Glutamatergic neuron (in vitro differentiated cells): ENCODE measurements at regions not wholly inside any gene's neighbourhood (a gene's known extent, or its start where the extent isn't known, plus 50 kb on each side); places are given as distances from the start of the nearest gene placed in this dataset.

ENCODE experiments used
- DNase-seq: peaks from one replicate; pipeline ENCODE4 v3.0.0; 2022
- H3K27ac Mint-ChIP-seq: one replicate; pipeline ENCODE4 v1.8.0; 2020; ENCODE audit warnings: mild to moderate bottlenecking, mixed read lengths, inconsistent platforms; ENCODE audit not compliant: unreplicated experiment
- H3K27me3 Mint-ChIP-seq: one replicate; pipeline ENCODE4 v1.8.0; 2020; ENCODE audit warnings: mild to moderate bottlenecking, moderate library complexity, mixed read lengths, inconsistent platforms; ENCODE audit not compliant: unreplicated experiment
- H3K36me3 Mint-ChIP-seq: one replicate; pipeline ENCODE4 v1.8.0; 2020; ENCODE audit warnings: mild to moderate bottlenecking, mixed read lengths, inconsistent platforms; ENCODE audit not compliant: unreplicated experiment
- H3K4me1 Mint-ChIP-seq: one replicate; pipeline ENCODE4 v1.8.0; 2020; ENCODE audit warnings: mild to moderate bottlenecking, low read depth, mixed read lengths, inconsistent platforms; ENCODE audit not compliant: unreplicated experiment
- H3K4me3 Mint-ChIP-seq: one replicate; pipeline ENCODE4 v1.8.0; 2020; ENCODE audit warnings: mild to moderate bottlenecking, mixed read lengths, inconsistent platforms; ENCODE audit not compliant: unreplicated experiment
- H3K9me3 Mint-ChIP-seq: one replicate; pipeline ENCODE4 v1.8.0; 2020; ENCODE audit warnings: mild to moderate bottlenecking, moderate library complexity, mixed read lengths, inconsistent platforms; ENCODE audit not compliant: unreplicated experiment
- TF ChIP-seq, protein P1 (sequence below): fragments of 200-600 bp; sonication (generic); IDR thresholded peaks from one replicate; pipeline ENCODE4 v1.5.0; 2021; ENCODE audit not compliant: partially characterized antibody, unreplicated experiment

DNA sequence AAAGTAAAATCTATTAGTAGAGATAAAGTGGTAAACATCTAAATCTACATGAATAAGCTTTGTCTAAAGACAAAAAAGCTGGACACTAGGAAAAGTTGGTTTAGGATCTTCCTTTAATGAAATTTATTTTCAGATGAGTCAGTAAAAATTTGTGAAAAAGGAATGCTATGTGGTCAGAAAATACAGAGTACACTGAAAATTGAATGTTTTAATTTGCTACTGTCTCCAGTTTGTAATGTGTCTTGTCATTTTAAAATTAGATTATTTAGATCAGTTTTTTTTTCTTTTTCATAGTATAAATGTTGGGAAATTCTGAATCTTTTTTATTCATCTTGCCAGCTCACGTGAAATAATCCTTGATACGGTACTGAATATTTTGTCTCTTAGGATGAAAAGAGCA, 56.9 kb downstream of the SLITRK6 start:
- Mint-ChIP-seq H3K36me3 (no peaks in the 10 kb centered on the region), H3K4me3 (no peak overlapping the region), H3K27me3 (no peaks in the 10 kb centered on the region), H3K9me3 (peaks cover 3% of the 10 kb centered on the region), H3K4me1 (peaks cover 8% of the 10 kb centered on the region), H3K27ac (no peak overlapping the region)
- TF ChIP-seq, protein P1, sequence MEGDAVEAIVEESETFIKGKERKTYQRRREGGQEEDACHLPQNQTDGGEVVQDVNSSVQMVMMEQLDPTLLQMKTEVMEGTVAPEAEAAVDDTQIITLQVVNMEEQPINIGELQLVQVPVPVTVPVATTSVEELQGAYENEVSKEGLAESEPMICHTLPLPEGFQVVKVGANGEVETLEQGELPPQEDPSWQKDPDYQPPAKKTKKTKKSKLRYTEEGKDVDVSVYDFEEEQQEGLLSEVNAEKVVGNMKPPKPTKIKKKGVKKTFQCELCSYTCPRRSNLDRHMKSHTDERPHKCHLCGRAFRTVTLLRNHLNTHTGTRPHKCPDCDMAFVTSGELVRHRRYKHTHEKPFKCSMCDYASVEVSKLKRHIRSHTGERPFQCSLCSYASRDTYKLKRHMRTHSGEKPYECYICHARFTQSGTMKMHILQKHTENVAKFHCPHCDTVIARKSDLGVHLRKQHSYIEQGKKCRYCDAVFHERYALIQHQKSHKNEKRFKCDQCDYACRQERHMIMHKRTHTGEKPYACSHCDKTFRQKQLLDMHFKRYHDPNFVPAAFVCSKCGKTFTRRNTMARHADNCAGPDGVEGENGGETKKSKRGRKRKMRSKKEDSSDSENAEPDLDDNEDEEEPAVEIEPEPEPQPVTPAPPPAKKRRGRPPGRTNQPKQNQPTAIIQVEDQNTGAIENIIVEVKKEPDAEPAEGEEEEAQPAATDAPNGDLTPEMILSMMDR = no peak
- DNase-seq = no peak

DNA sequence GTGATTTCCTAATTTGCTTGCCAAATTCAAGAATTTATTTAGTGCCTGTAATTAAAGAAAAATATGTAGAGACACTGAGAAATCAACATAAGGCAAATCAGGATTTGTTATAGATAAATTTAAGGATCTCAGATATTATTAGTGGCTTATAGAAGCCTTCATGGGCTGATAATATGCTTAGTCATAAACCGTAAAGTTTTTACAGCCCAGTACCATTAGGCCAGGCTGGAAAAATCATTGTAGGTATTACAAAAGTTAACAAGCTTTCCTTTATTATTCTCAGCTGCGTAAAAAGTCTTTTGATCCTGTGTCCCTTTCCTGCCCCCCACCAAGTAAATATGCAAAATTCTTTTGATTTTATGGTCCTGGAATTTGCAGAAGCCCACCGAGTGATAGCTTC, 58.2 kb downstream of the SLITRK6 start:
- Mint-ChIP-seq H3K27ac (no peak overlapping the region), H3K4me3 (no peak overlapping the region), H3K4me1 (peaks cover 8% of the 10 kb centered on the region), H3K9me3 (peaks cover 3% of the 10 kb centered on the region), H3K36me3 (no peaks in the 10 kb centered on the region), H3K27me3 (no peaks in the 10 kb centered on the region)
- TF ChIP-seq, protein P1 = no peak
- no peak for DNase-seq

DNA sequence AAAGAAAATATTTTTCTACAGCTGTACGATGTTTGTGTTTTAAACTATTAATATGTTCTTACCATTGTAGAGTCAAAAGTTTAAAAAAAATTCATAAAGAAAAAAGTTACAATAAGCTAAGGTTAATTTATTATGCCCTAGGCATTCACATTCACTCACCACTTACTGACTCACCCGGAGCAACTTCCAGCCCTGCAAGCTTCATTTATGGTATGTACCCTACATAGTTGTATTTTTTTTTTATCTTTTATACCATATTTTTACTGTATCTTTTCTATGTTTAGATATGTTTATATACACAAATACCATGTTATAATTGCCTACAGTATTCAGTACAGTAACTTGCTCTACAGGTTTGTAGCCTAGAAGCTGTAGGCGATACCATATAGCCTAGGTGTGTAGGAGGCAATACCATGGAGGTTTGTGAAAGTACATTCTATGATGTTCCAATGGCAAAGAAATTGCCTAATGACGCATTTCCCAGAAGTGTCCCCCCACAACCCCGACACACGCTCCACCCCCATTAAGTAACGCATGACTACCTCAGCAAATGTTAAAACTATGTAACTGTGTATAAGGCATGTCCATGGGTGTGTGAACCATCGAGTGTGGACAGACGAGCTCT, 60.4 kb downstream of the SLITRK6 start:
- no peak overlapping the region for H3K27ac Mint-ChIP-seq
- no peak for DNase-seq
- H3K36me3 Mint-ChIP-seq = no peaks in the 10 kb centered on the region
- TF ChIP-seq, protein P1 = no peak
- H3K4me3 Mint-ChIP-seq = no peak overlapping the region
- peaks cover 3% of the 10 kb centered on the region for H3K9me3 Mint-ChIP-seq
- H3K4me1 Mint-ChIP-seq = peaks cover 8% of the 10 kb centered on the region
- H3K27me3 Mint-ChIP-seq = no peaks in the 10 kb centered on the region

DNA sequence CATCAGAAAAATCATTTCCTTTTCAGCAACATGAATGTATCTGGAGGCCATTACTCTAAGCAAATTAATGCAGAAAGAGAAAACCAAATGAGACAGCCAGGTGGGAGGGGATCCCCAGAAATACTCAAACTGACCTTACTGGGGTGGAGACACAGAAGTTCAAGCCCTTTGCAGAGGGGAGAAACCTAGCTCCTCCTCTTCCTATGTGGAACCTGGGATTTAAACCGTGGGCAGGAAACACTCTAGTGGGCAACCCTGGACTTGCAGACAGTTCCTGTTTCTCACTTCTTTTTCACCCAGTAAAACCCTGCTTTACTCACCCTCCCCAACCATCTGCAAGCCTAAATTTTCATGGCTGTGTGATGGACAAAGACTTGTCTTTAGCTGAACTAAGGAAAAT, 61.3 kb downstream of the SLITRK6 start:
- H3K36me3 Mint-ChIP-seq = no peaks in the 10 kb centered on the region
- TF ChIP-seq, protein P1 = no peak
- peaks cover 2% of the 10 kb centered on the region for H3K4me1 Mint-ChIP-seq

DNA sequence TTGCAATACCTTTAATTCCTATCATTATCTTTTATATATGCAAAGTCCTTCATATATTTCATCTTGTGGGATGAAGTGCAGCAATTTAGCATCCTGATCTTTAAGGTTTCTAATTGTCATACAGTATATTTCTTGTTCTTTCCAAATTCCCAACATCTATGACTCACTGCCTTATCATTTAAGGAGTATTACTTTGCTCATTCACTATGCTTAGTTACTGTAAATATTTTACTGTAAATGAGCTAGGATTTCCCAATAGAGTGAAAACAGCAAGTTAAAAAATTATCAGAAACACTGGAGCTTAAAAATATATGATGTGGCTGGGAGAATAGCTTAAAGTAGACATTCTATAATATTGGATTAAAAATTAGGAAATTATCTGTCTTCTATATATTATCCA, 69.9 kb downstream of the SLITRK6 start:
- no peak overlapping the region for H3K4me3 Mint-ChIP-seq
- TF ChIP-seq, protein P1 = no peak
- H3K4me1 Mint-ChIP-seq = peaks cover 6% of the 10 kb centered on the region
- no peaks in the 10 kb centered on the region for H3K27me3 Mint-ChIP-seq
- peaks cover 1% of the 10 kb centered on the region for H3K9me3 Mint-ChIP-seq
- DNase-seq = no peak
- no peak overlapping the region for H3K27ac Mint-ChIP-seq
- H3K36me3 Mint-ChIP-seq = no peaks in the 10 kb centered on the region

More for the DNA sequence above, 61.3 kb downstream of the SLITRK6 start:
- no peak overlapping the region for H3K27ac Mint-ChIP-seq
- no peaks in the 10 kb centered on the region for H3K27me3 Mint-ChIP-seq
- no peaks in the 10 kb centered on the region for H3K9me3 Mint-ChIP-seq
- no peak for DNase-seq
- no peak overlapping the region for H3K4me3 Mint-ChIP-seq
